ENCODE measurements at regions not wholly inside any gene's neighbourhood (a gene's known extent, or its start where the extent isn't known, plus 50 kb on each side); places are given as distances from the start of the nearest gene placed in this dataset.

DNA sequence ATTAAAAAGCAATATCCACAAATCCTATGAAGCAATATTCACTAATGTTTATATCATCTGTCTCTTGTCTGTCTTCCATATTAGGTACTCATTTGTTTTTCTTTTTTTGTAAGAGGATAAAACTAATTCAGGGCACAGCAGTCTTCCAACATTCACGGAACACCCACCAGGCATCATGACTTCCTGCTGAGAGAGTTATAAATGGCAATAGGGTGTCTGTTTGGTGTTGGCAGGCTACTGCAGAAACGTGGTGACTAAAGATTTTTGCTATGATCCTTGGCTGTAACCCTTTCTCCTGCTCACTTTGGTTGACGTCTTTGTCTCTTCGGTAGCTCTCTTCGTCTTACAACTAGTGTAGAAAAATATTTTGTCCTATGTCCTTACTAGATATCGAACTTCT is 860.6 kb upstream of the MGAT4C start:
- 61 to 67% methylated on average over 5 to 6 of the region's 6 CpGs for WGBS, 2 donors (ENCODE audit: low coverage in 1 of 2)
- no peak for TF ChIP-seq POLR2A (IDR thresholded peaks at IDR 0.05)
- TF ChIP-seq, protein P1, sequence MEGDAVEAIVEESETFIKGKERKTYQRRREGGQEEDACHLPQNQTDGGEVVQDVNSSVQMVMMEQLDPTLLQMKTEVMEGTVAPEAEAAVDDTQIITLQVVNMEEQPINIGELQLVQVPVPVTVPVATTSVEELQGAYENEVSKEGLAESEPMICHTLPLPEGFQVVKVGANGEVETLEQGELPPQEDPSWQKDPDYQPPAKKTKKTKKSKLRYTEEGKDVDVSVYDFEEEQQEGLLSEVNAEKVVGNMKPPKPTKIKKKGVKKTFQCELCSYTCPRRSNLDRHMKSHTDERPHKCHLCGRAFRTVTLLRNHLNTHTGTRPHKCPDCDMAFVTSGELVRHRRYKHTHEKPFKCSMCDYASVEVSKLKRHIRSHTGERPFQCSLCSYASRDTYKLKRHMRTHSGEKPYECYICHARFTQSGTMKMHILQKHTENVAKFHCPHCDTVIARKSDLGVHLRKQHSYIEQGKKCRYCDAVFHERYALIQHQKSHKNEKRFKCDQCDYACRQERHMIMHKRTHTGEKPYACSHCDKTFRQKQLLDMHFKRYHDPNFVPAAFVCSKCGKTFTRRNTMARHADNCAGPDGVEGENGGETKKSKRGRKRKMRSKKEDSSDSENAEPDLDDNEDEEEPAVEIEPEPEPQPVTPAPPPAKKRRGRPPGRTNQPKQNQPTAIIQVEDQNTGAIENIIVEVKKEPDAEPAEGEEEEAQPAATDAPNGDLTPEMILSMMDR (IDR thresholded peaks at IDR 0.05) = no peak

DNA sequence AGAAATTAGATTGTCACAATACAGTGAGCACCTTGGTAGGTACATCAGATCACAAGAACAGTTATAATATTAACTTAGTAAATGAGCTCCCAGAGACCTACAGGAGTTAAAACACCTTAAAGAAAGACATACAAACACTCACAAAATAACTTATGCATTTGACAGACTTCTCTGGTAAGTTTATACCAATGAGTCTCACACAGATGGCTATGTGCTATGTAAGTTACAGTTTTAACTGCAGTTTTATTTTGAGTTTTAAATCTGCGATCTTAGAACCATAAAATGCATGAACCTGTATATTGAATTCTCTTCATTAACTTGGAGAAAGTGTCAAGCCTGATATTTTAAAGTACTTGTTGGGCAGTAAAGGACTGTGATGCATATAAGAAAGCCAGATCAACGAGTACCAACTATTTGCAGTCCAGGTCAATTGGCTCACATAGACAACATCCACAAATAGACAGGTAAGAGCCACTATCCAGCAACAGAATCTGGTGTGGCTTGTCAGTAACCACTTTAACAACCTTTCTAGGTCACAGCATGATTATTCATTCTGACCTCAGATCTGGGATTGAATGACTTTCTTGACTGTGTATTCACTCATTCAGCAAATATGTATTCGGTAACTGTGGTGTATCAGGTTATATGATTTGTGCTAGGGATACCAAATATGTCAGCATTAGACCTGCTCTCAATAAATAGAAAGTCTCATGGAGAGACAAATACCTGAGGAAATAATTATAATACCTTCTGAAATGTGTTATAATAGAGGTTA is 856.6 kb upstream of the MGAT4C start:
- no peaks in the 10 kb centered on the region for H3K4me1 ChIP-seq
- no peak overlapping the region for H3K4me3 ChIP-seq
- H3K27me3 ChIP-seq = no peaks in the 10 kb centered on the region
- no peaks in the 10 kb centered on the region for H3K36me3 ChIP-seq
- no peaks in the 10 kb centered on the region for H3K9me3 ChIP-seq
- TF ChIP-seq POLR2AphosphoS5 (IDR thresholded peaks at IDR 0.05) (no peak), POLR2A (IDR thresholded peaks at IDR 0.05) (no peak), EP300 (IDR thresholded peaks at IDR 0.05; ENCODE audit: low read depth) (no peak)
- TF ChIP-seq, protein P1 (IDR thresholded peaks at IDR 0.05) = no peak
- in situ Hi-C loops (cut with MboI; ENCODE audit: low pct_ligation_motif_present in 1 of 4, low pct_unique_long_range_greater_than_20kb in 1 of 4, low sequenced_read_pairs in 3 of 4) (no loop called here), intact Hi-C loops (cut with DNase I; ENCODE audit: low total_unique reads) (no loop called here)
- no peak overlapping the region for H3K27ac ChIP-seq
- whole genome bisulfite sequencing, 2 donors (ENCODE audit: low coverage in 1 of 2) = 51 to 57% methylated on average over 2 to 3 of the region's 3 CpGs
- DNase-seq = no peak

More for the DNA sequence above, 860.6 kb upstream of the MGAT4C start:
- H3K27me3 ChIP-seq = no peaks in the 10 kb centered on the region
- H3K4me1 ChIP-seq = no peaks in the 10 kb centered on the region
- H3K9me3 ChIP-seq = no peaks in the 10 kb centered on the region
- H3K4me3 ChIP-seq = no peak overlapping the region
- H3K36me3 ChIP-seq = no peaks in the 10 kb centered on the region
- intact Hi-C loops (cut with DNase I; ENCODE audit: low total_unique reads) (no loop called here), in situ Hi-C loops (cut with MboI; ENCODE audit: low pct_ligation_motif_present in 1 of 4, low pct_unique_long_range_greater_than_20kb in 1 of 4, low sequenced_read_pairs in 3 of 4) (no loop called here)
- DNase-seq = no peak
- H3K27ac ChIP-seq = no peak overlapping the region

DNA sequence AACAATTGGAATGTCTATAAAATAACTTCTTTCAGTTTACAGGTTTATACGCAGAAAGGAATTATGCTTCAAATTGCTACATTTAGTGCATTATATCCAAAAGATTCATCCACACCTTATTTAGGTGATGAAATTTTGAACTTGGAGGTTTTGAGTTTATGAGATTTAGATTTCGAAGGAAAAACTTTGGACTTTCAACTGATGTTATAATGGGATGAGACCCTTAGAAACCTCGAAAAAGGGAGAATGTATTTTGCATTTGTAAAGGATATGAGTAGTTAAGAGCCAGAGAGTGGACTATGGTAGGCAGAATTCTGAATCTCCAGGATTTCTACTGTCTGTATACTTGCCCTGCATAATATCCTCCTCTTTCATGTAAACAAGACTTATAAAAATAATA is 851.6 kb upstream of the MGAT4C start:
- H3K4me3 ChIP-seq = no peak overlapping the region
- intact Hi-C loops (cut with DNase I; ENCODE audit: low total_unique reads) = no loop called here
- H3K9me3 ChIP-seq = no peaks in the 10 kb centered on the region
- no peaks in the 10 kb centered on the region for H3K36me3 ChIP-seq
- DNase-seq = no peak
- in situ Hi-C loops (cut with MboI; ENCODE audit: low pct_ligation_motif_present in 1 of 4, low pct_unique_long_range_greater_than_20kb in 1 of 4, low sequenced_read_pairs in 3 of 4) = no loop called here
- TF ChIP-seq POLR2AphosphoS5 (IDR thresholded peaks at IDR 0.05) (no peak), EP300 (IDR thresholded peaks at IDR 0.05; ENCODE audit: low read depth) (no peak), POLR2A (IDR thresholded peaks at IDR 0.05) (no peak)
- TF ChIP-seq, protein P1 (IDR thresholded peaks at IDR 0.05) = no peak
- 51 to 71% methylated on average over 3 of the region's 3 CpGs for WGBS, 2 donors (ENCODE audit: low coverage in 1 of 2)
- H3K27ac ChIP-seq = no peak overlapping the region
- H3K4me1 ChIP-seq = no peaks in the 10 kb centered on the region
- H3K27me3 ChIP-seq = no peaks in the 10 kb centered on the region

DNA sequence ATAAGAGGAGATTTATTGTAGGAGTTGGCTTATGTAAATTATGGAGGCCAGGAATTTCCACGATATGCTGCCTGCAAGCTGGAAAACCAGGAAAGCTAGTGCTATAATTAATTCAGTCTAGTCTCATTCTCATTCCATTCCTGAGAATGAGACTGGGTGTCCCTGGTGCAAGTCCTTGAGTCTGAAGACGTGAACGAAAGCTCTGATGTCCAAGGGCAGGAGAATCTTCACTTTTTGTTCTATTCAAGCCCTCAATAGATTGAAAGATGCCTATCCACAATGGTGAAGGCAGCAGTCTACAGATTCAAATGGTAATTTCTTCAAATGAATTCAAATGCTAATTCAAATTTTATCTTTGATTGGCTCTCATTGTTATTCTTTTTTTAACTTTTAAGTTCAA is 851.1 kb upstream of the MGAT4C start:
- Histone ChIP-seq H3K27ac (no peak overlapping the region), H3K9me3 (no peaks in the 10 kb centered on the region), H3K4me1 (no peaks in the 10 kb centered on the region), H3K36me3 (no peaks in the 10 kb centered on the region), H3K27me3 (no peaks in the 10 kb centered on the region), H3K4me3 (no peak overlapping the region)
- no peak for DNase-seq
- WGBS, 2 donors (ENCODE audit: low coverage in 1 of 2) = 46 to 47% methylated on average over 3 of the region's 3 CpGs
- intact Hi-C loops (cut with DNase I; ENCODE audit: low total_unique reads) (no loop called here), in situ Hi-C loops (cut with MboI; ENCODE audit: low pct_ligation_motif_present in 1 of 4, low pct_unique_long_range_greater_than_20kb in 1 of 4, low sequenced_read_pairs in 3 of 4) (no loop called here)
- TF ChIP-seq POLR2A (IDR thresholded peaks at IDR 0.05) = no peak
- TF ChIP-seq, protein P1 (IDR thresholded peaks at IDR 0.05) = no peak
- TF ChIP-seq EP300 (IDR thresholded peaks at IDR 0.05; ENCODE audit: low read depth) = no peak
- no peak for TF ChIP-seq POLR2AphosphoS5 (IDR thresholded peaks at IDR 0.05)

Measured in transverse colon (tissue), 4 donors.